22Rv1 (cell line): ENCODE measurements at regions not wholly inside any gene's neighbourhood (a gene's known extent, or its start where the extent isn't known, plus 50 kb on each side); places are given as distances from the start of the nearest gene placed in this dataset.

Experiments used
- H3K27ac ChIP-seq: fragments of 450-650 bp; 2 replicates; pipeline ENCODE4 v1.5.1; 2017
- CTCF ChIP-seq: fragments of 450-650 bp; IDR thresholded peaks from 2 replicates; pipeline ENCODE4 v1.5.1; 2017; ENCODE audit warnings: mild to moderate bottlenecking
- ZFX ChIP-seq: fragments of 450-650 bp; IDR thresholded peaks from 2 replicates; pipeline ENCODE4 v1.6.1; 2017; ENCODE audit warnings: antibody characterized with exemption, borderline replicate concordance

- TF ChIP-seq ZFX, result no peak
- no peak for TF ChIP-seq CTCF
- no peak overlapping the region for H3K27ac ChIP-seq
Measured at GRCh38 chr1:175857756-175858155, 114.4 kb upstream of the TNR start.

- TF ChIP-seq CTCF, result no peak
- TF ChIP-seq ZFX, result no peak
- H3K27ac ChIP-seq, result no peak overlapping the region
Measured at GRCh38 chr1:175853681-175854080, 110.3 kb upstream of the TNR start.

GRCh38 chr1:175851749-175852148 is 108.4 kb upstream of the TNR start:
- TF ChIP-seq CTCF (no peak), ZFX (no peak)
- no peak overlapping the region for H3K27ac ChIP-seq

GRCh38 chr1:175848329-175848728 is 104.9 kb upstream of the TNR start:
- TF ChIP-seq CTCF, result no peak
- no peak for TF ChIP-seq ZFX
- no peak overlapping the region for H3K27ac ChIP-seq

- no peak for TF ChIP-seq ZFX
- TF ChIP-seq CTCF, result no peak
- H3K27ac ChIP-seq, result no peak overlapping the region
Measured at GRCh38 chr1:175845985-175846384, 102.6 kb upstream of the TNR start.

GRCh38 chr1:175845338-175845737 is 101.9 kb upstream of the TNR start:
- no peak overlapping the region for H3K27ac ChIP-seq
- no peak for TF ChIP-seq CTCF
- TF ChIP-seq ZFX, result no peak

- no peak overlapping the region for H3K27ac ChIP-seq
- TF ChIP-seq CTCF, result no peak
- no peak for TF ChIP-seq ZFX
Measured at GRCh38 chr1:175844877-175845276, 101.5 kb upstream of the TNR start.
